Activated CD4-positive, alpha-beta memory T cell treated with anti-CD3 and anti-CD28 coated beads, Interleukin-2, amount 10 ng/mL, durations not matched to agents 7 days and 5 days (primary cell): ENCODE measurements at regions not wholly inside any gene's neighbourhood (a gene's known extent, or its start where the extent isn't known, plus 50 kb on each side); places are given as distances from the start of the nearest gene placed in this dataset.

ENCODE experiments used
- CTCF ChIA-PET: fragments of 350-600 bp; sonication (Branson Sonifier 250); formaldehyde crosslinking; loops from one replicate; lab custom pipeline; 2021; ENCODE audit warnings: antibody characterized with exemption, inconsistent platforms; lab: Charles Lee
- POLR2A ChIA-PET: fragments of 350-600 bp; sonication (Branson Sonifier 250); formaldehyde crosslinking; loops from one replicate; lab custom pipeline; 2021; ENCODE audit warnings: antibody characterized with exemption; lab: Charles Lee
- DNase-seq: peaks from one replicate; pipeline ENCODE4 v3.0.0-alpha.2; 2020
- H3K27ac Mint-ChIP-seq: one replicate; pipeline ENCODE4 v1.8.0; 2021; ENCODE audit warnings: mild to moderate bottlenecking, mixed read lengths
- H3K27me3 Mint-ChIP-seq: one replicate; pipeline ENCODE4 v1.8.0; 2021; ENCODE audit warnings: mixed read lengths
- H3K36me3 Mint-ChIP-seq: one replicate; pipeline ENCODE4 v1.8.0; 2021; ENCODE audit warnings: low read depth, mixed read lengths
- H3K4me1 Mint-ChIP-seq: one replicate; pipeline ENCODE4 v1.8.0; 2021; ENCODE audit warnings: mixed read lengths
- H3K4me3 Mint-ChIP-seq: one replicate; pipeline ENCODE4 v1.8.0; 2021; ENCODE audit warnings: mild to moderate bottlenecking, mixed read lengths
- H3K9me3 Mint-ChIP-seq: one replicate; pipeline ENCODE4 v1.8.0; 2021; ENCODE audit warnings: mixed read lengths

DNA sequence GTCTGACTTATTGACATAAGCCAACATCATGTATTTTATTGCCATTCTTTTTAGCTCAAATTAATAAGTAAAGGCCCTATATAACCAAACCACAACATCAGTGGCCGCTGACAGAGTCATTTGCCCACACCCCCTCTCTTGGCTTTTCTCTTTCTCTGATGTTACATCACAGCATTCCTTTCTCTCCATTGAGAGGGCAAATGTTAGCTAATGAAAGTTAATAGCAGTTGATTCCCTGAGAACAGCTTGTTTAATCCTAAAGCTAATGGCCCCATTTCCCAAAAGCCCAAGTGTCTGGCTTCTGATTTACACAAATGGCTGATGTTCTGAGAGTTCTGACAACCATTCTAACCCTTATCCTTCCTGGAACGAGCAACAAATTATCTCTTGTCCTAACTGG lies 308.8 kb downstream of the SNAPC1 start:
- DNase-seq, result no peak
- Mint-ChIP-seq H3K27me3 (peaks cover 6% of the 10 kb centered on the region), H3K36me3 (no peaks in the 10 kb centered on the region), H3K4me1 (no peaks in the 10 kb centered on the region), H3K4me3 (no peak overlapping the region), H3K9me3 (no peaks in the 10 kb centered on the region), H3K27ac (no peak overlapping the region)
- CTCF ChIA-PET, result no interaction called here
- POLR2A ChIA-PET, result interaction anchor here (0.6 kb wide), 1 partner anchor 180 kb away, joined by 3 read pairs; no protein-coding TSS in a partner anchor

DNA sequence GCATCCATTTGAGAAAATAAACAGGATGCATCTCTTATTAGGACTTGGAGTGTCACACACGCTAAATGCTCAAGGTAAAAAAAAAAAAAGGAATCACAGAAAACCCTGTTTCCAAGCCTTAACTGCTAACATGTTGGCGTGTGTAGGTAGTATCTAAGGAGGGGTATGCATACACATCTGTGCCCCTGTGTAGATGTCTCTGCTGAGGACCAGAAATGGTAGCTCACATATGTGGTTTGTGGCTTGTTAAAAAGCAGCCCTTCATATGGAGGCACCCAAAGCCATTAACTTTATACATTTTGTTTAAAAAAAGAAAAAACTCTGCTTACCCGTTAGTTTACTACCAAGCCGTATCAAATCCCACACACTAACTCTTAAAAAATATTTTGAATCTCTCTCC lies 314.1 kb downstream of the SNAPC1 start:
- no peak overlapping the region for H3K27ac Mint-ChIP-seq
- ChIA-PET CTCF (no interaction called here), POLR2A (no interaction called here)
- DNase-seq, result no peak
- H3K4me1 Mint-ChIP-seq, result peaks cover 7% of the 10 kb centered on the region
- H3K9me3 Mint-ChIP-seq, result no peaks in the 10 kb centered on the region
- H3K27me3 Mint-ChIP-seq, result peaks cover 4% of the 10 kb centered on the region
- no peak overlapping the region for H3K4me3 Mint-ChIP-seq
- no peaks in the 10 kb centered on the region for H3K36me3 Mint-ChIP-seq

DNA sequence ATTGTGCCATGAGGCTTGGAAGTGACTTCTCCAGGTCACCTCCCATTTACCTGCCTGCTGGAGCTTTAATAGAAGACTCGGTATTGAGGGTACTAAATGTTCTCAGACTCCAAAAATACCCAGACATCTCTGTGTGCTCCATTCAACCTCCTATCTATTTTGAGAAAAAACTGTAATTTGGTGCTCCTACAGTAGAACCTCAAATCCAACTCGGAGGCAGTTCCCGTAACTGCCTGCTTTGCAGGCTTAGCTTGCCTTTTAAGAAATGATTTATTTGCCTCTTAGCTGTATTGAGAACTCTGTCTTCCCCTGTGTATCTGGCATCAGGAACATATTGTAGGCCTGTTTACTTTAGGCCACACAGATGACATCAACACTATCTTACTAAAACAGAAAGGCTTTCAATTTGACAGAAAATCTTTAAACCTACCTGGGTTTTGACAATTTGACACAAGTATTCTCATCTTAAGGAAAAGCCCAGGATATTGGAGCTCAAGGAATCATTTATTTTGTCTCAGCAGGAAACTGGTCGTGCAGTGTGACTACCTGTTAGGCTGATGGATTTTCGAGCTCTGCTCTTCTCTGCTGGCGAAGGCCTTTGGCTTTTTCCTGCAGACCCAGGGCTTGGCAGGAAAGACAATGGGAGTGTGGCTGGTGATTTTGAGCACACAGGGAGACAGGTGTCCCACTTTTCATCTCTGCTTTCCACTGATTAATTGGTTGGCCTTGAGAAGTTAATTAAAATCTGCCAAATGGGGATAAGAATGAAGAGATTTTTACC lies 314.8 kb downstream of the SNAPC1 start:
- POLR2A ChIA-PET, result no interaction called here
- H3K36me3 Mint-ChIP-seq, result no peaks in the 10 kb centered on the region
- no peaks in the 10 kb centered on the region for H3K9me3 Mint-ChIP-seq
- no peak overlapping the region for H3K4me3 Mint-ChIP-seq
- no peak for DNase-seq
- H3K4me1 Mint-ChIP-seq, result peaks cover 7% of the 10 kb centered on the region
- peaks cover 8% of the 10 kb centered on the region for H3K27me3 Mint-ChIP-seq
- H3K27ac Mint-ChIP-seq, result no peak overlapping the region
- CTCF ChIA-PET, result no interaction called here

DNA sequence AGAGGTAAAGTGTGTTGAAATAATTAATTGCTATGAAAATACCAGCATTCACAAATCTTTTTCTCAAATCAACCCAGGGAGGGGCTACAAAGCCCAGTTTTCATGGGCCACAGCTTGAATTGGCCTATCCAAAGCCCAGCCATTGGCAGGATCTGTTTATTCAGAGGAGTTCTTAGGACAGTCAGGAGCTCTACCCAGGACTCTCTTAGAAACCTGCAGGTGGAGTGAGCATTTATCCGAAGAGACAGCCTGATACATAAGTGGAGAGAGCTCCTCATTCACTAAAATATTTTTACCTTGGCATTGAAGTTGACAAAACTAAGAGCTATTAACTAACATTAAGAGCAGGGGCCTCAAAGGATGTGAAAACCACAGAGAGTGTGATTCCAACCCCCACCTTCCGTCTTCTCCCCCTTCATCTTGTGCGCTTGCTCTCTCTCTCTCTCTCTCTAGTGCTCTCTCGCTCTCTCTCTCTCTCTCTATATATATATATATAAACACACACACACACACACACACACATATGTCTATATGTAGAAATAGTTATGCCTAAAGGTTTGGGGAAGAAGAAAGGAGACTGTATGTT lies 315.5 kb downstream of the SNAPC1 start:
- CTCF ChIA-PET, result no interaction called here
- no peak for DNase-seq
- H3K27me3 Mint-ChIP-seq, result peaks cover 7% of the 10 kb centered on the region
- H3K4me1 Mint-ChIP-seq, result peaks cover 7% of the 10 kb centered on the region
- H3K9me3 Mint-ChIP-seq, result no peaks in the 10 kb centered on the region
- no peak overlapping the region for H3K4me3 Mint-ChIP-seq
- no peak overlapping the region for H3K27ac Mint-ChIP-seq
- POLR2A ChIA-PET, result no interaction called here
- H3K36me3 Mint-ChIP-seq, result no peaks in the 10 kb centered on the region

DNA sequence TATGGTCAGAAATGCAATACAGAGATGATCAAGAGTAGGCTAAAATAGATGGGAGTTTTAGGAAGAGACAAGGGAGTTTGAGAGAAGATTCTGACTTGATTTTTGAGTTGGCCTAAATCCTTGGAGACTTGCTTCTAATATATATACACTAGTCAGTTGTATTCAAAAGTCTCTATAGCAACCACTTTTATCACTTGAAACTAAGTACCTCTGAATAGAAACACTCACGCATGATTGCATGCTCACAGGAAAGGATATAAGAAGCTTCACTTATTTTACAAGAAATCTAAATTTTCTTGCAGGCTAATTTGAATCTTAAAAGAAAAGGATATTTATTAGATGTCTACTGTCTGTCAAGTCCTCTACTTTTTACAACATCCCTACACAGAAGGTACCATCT lies 316.8 kb downstream of the SNAPC1 start:
- Mint-ChIP-seq H3K9me3 (no peaks in the 10 kb centered on the region), H3K27me3 (peaks cover 6% of the 10 kb centered on the region), H3K4me3 (no peak overlapping the region), H3K27ac (no peak overlapping the region), H3K4me1 (peaks cover 7% of the 10 kb centered on the region), H3K36me3 (no peaks in the 10 kb centered on the region)
- ChIA-PET CTCF (no interaction called here), POLR2A (no interaction called here)
- no peak for DNase-seq

DNA sequence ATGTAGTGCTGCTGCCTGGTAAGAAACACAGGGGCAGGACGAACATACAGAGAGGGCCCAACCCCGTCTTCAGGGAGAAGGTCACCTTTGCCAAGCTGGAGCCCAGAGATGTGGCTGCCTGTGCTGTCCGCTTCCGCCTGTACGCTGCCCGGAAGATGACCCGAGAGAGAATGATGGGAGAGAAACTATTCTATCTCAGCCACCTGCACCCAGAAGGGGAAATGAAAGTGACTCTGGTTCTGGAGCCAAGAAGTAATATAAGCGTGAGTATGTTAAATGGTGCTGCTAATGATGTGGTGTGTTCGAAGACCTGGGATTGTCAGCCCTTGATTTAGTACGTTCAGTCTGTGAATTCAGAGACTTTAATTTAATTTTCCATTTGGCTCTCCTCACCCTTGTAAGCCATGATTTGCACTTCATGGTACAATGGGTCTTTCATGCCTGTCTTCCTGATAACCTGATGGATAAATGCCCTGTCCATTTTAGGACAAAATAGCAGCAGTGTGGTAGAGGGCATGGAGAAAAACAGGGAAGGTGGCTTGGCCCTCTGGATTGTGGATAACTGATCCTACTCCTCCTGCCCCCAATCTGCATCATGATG lies 318.9 kb downstream of the SNAPC1 start:
- Mint-ChIP-seq H3K4me3 (no peak overlapping the region), H3K4me1 (peaks cover 7% of the 10 kb centered on the region), H3K36me3 (no peaks in the 10 kb centered on the region), H3K9me3 (no peaks in the 10 kb centered on the region), H3K27ac (no peak overlapping the region), H3K27me3 (peaks cover 5% of the 10 kb centered on the region)
- CTCF ChIA-PET, result no interaction called here
- DNase-seq, result no peak
- POLR2A ChIA-PET, result no interaction called here

DNA sequence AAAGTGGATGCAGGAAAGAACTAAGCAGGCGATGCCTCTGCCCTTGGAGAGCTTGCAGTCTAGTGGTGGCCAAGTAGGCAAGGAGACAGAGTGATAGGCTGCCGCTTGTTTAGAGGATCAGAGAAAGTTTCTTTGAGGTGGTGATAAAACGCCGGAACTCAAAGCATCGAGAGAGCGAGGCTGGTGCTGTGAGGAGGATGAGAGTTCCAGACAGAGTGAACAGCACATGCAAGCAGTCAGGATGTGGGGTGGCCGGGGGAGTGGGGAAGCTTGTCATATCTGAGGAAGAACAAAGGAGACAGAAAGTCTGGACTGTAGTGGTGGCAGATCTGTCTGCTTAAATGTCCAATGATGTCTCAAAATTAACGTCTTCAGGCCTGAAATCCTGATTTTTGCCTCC lies 319.7 kb downstream of the SNAPC1 start:
- Mint-ChIP-seq H3K27me3 (peaks cover 7% of the 10 kb centered on the region), H3K4me1 (peaks cover 7% of the 10 kb centered on the region), H3K4me3 (no peak overlapping the region), H3K27ac (no peak overlapping the region), H3K36me3 (no peaks in the 10 kb centered on the region), H3K9me3 (no peaks in the 10 kb centered on the region)
- ChIA-PET POLR2A (no interaction called here), CTCF (interaction anchor here (1.1 kb wide), 1 partner anchor 44 kb away, joined by 3 read pairs; no protein-coding TSS in a partner anchor)
- no peak for DNase-seq

DNA sequence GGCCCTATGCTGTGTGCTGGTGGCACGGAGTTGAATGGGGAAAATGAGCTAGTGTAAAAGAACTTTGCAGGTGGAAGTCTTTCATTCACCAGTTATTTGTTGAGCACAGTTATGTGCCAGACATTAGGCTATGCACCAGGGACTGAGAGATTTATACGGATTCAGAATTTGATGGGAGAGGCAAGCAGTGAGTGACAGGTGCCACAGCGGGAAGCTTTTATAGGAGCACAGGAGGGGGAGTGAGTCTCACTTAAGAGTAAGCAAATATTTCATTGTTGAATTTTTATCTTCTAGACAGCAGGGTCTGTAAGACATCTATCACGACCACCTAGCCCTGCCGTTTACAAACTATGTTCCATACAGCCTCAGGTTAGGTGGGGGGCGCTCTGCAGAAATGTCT lies 320.6 kb downstream of the SNAPC1 start:
- H3K4me1 Mint-ChIP-seq, result peaks cover 1% of the 10 kb centered on the region
- no peak overlapping the region for H3K4me3 Mint-ChIP-seq
- H3K9me3 Mint-ChIP-seq, result no peaks in the 10 kb centered on the region
- POLR2A ChIA-PET, result no interaction called here
- H3K27me3 Mint-ChIP-seq, result peaks cover 8% of the 10 kb centered on the region
- DNase-seq, result no peak
- CTCF ChIA-PET, result interaction anchor here (1.1 kb wide), 1 partner anchor 44 kb away, joined by 3 read pairs; no protein-coding TSS in a partner anchor
- no peak overlapping the region for H3K27ac Mint-ChIP-seq
- no peaks in the 10 kb centered on the region for H3K36me3 Mint-ChIP-seq

DNA sequence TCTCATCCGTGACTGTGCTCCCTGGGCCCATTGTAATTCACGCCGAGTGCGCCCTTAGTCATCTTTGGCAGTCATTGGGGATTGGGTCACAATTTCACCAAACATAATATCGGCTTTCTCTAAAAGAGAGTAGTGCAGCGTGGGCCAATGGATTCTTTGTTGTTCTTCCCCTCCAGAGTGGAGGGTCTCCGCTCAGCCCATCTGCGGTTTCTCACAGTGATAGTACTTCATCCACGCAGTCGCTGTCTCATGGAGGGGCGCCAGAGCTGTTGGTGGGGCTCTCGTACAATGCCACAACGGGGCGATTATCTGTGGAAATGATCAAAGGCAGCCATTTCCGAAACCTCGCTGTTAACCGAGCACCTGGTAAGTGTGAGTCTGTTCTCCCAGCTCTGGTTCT lies 321.8 kb downstream of the SNAPC1 start:
- CTCF ChIA-PET, result no interaction called here

DNA sequence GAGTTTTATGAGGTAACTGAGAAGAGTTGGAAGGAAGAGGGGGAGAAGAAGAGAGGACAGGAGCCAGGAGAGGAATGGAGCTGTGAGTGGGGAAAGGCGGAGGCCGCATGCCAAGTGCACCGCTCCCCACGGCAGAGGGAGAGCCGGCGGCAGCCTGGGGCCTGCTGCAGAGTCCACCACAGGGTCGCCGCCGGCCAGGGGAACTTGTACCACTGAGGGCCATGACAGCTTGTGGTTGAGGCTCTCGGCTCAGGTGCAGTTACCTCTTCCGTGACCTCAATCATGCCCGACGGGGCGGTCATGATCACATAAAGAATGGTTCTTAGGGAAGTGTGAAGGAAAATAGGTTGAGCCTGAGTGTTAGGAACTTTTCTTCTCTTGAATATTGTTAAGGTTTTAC lies 325.0 kb downstream of the SNAPC1 start:
- H3K27ac Mint-ChIP-seq, result no peak overlapping the region
- H3K36me3 Mint-ChIP-seq, result no peaks in the 10 kb centered on the region
- ChIA-PET CTCF (no interaction called here), POLR2A (no interaction called here)
- DNase-seq, result no peak
- no peaks in the 10 kb centered on the region for H3K9me3 Mint-ChIP-seq
- H3K4me3 Mint-ChIP-seq, result no peak overlapping the region
- H3K4me1 Mint-ChIP-seq, result no peaks in the 10 kb centered on the region
- H3K27me3 Mint-ChIP-seq, result peaks cover 6% of the 10 kb centered on the region

More for the DNA sequence above, 321.8 kb downstream of the SNAPC1 start:
- no peaks in the 10 kb centered on the region for H3K4me1 Mint-ChIP-seq
- H3K36me3 Mint-ChIP-seq, result no peaks in the 10 kb centered on the region
- no peak overlapping the region for H3K27ac Mint-ChIP-seq
- H3K27me3 Mint-ChIP-seq, result peaks cover 8% of the 10 kb centered on the region
- POLR2A ChIA-PET, result no interaction called here
- H3K9me3 Mint-ChIP-seq, result no peaks in the 10 kb centered on the region
- no peak for DNase-seq
- no peak overlapping the region for H3K4me3 Mint-ChIP-seq

DNA sequence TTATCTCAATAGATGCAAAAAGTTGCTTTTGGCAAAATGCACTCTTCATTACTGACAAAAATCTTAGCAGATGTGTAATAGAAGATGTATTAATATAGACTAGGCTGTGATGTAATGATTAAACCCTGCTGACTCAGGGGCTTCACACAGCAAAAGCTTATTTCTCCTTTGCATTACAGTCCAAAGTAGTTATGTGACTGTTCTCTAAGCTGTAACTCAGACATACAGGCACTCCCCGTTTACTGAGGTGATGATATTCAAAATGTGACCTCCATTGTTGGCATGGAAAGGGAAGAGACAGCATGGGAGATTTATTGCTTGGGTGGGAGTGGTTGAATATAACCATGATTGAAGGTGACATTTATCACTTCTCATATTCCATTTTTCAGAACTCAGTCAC lies 331.5 kb downstream of the SNAPC1 start:
- POLR2A ChIA-PET, result no interaction called here
- H3K27ac Mint-ChIP-seq, result no peak overlapping the region

DNA sequence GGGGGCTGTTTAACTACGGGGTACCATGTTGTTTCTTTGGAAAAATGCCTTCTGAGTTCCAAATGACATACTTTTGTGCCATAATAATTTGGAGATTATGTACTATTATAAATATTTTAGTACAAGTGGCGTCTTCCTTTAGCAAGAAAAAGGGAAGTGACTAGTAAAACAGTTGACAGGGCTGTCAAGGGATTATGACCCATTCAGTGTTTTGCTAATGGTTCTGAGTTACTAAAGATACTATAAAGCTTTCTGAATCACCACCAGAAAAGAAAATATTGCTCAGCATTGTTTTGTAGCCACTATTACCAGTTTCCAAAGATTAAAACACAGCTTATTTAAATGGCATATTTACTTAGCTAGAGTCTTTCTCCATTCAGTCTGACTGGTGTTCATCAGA lies 334.9 kb downstream of the SNAPC1 start:
- Mint-ChIP-seq H3K4me3 (no peak overlapping the region), H3K36me3 (no peaks in the 10 kb centered on the region), H3K27me3 (peaks cover 20% of the 10 kb centered on the region), H3K4me1 (no peaks in the 10 kb centered on the region), H3K27ac (no peak overlapping the region), H3K9me3 (no peaks in the 10 kb centered on the region)
- ChIA-PET POLR2A (no interaction called here), CTCF (no interaction called here)
- no peak for DNase-seq

More for the DNA sequence above, 331.5 kb downstream of the SNAPC1 start:
- DNase-seq, result no peak
- H3K36me3 Mint-ChIP-seq, result no peaks in the 10 kb centered on the region
- H3K9me3 Mint-ChIP-seq, result no peaks in the 10 kb centered on the region
- no peaks in the 10 kb centered on the region for H3K4me1 Mint-ChIP-seq
- H3K27me3 Mint-ChIP-seq, result peaks cover 10% of the 10 kb centered on the region
- H3K4me3 Mint-ChIP-seq, result no peak overlapping the region
- CTCF ChIA-PET, result no interaction called here

DNA sequence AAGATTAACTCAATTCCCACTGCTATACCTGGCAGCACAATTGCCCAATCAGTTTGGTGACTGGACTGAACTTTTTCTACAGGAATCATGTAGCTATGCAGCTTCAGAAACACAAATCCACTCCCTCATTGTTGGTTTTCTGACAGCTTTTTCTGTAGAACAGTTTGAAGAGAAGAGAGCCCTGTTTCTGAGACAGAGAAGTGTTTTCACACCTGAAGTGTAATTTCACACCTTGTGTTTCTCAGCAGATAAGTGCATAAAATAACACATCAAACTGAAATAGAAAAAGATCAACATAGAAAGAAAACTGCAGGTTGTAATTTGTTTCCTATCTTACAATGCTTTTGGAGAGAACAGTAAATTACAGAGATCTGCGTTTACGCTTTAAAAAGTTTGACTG lies 335.6 kb downstream of the SNAPC1 start:
- no peaks in the 10 kb centered on the region for H3K4me1 Mint-ChIP-seq
- POLR2A ChIA-PET, result no interaction called here
- H3K4me3 Mint-ChIP-seq, result no peak overlapping the region
- CTCF ChIA-PET, result no interaction called here
- H3K9me3 Mint-ChIP-seq, result no peaks in the 10 kb centered on the region
- H3K27me3 Mint-ChIP-seq, result peaks cover 18% of the 10 kb centered on the region
- DNase-seq, result no peak
- no peaks in the 10 kb centered on the region for H3K36me3 Mint-ChIP-seq
- H3K27ac Mint-ChIP-seq, result no peak overlapping the region
